Mesodermal cell (in vitro differentiated cells): ENCODE measurements at regions not wholly inside any gene's neighbourhood (a gene's known extent, or its start where the extent isn't known, plus 50 kb on each side); places are given as distances from the start of the nearest gene placed in this dataset.

Source experiments
- H3K27ac ChIP-seq: 2 replicates; pipeline ENCODE4 v1.7.0; 2013; ENCODE audit warnings: mild to moderate bottlenecking, low read depth, low read length, moderate library complexity; ENCODE audit not compliant: severe bottlenecking
- H3K36me3 ChIP-seq: 2 replicates; pipeline ENCODE4 v1.7.1; 2013; ENCODE audit warnings: mild to moderate bottlenecking, low read length, moderate library complexity; ENCODE audit not compliant: control insufficient read depth, insufficient read depth
- H3K4me1 ChIP-seq: one replicate; pipeline ENCODE4 v1.7.1; 2013; ENCODE audit warnings: mild to moderate bottlenecking, low read length; ENCODE audit not compliant: insufficient read depth, control insufficient read depth, poor library complexity, severe bottlenecking
- H3K4me3 ChIP-seq: 2 replicates; pipeline ENCODE4 v1.7.0; 2013; ENCODE audit warnings: low read length, control low read depth, mild to moderate bottlenecking; ENCODE audit not compliant: insufficient read depth, poor library complexity, severe bottlenecking; ENCODE audit errors: extremely low read depth
- H3K9me3 ChIP-seq: 2 replicates; pipeline ENCODE4 v1.7.1; 2013; ENCODE audit warnings: mild to moderate bottlenecking, low read length, moderate library complexity; ENCODE audit not compliant: control insufficient read depth
- WGBS, 2 experiments: methylation state at CpG; one replicate each; pipeline ENCODE4 v1.1.5; 2013; ENCODE audit warnings: missing lambda C conversion rate in 2 of 2; ENCODE audit not compliant: insufficient coverage in 2 of 2; 5-methylcytosine and 5-hydroxymethylcytosine counted together

DNA sequence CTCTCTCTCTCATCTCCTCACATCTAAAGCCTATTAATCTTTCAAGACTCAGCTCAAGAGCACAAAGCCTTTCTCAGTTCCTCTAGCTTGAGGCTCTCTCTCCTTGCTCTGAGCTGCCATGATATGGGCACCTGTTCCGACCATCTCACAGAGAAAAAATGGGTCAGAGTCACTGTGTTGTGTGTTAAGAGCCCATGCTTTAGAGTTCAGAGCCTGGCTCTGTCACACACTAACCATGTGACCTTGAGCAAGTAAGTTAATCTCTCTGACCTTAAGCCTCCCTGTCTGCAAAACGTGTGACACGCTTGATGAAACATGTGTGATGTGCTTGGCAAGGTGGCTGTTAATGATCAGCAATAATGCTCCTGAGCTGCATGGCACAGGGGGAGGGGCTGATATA lies 245.2 kb downstream of the DLEU7 start:
- WGBS, 2 experiments = 0% methylated on average over 1 of the region's 3 CpGs; no CpG with 5 or more reads in 1 of the 2 experiments
- Histone ChIP-seq H3K9me3 (no peaks in the 10 kb centered on the region), H3K4me3 (no peak overlapping the region), H3K36me3 (no peaks in the 10 kb centered on the region), H3K27ac (no peak overlapping the region), H3K4me1 (peaks cover 5% of the 10 kb centered on the region)

- H3K4me1 ChIP-seq = peaks cover 5% of the 10 kb centered on the region
- no peak overlapping the region for H3K4me3 ChIP-seq
- no peak overlapping the region for H3K27ac ChIP-seq
- WGBS, 2 experiments = no CpG with 5 or more reads among the region's 5 CpGs
- H3K36me3 ChIP-seq = no peaks in the 10 kb centered on the region
- H3K9me3 ChIP-seq = no peaks in the 10 kb centered on the region
These were observed 244.4 kb downstream of the DLEU7 start for GRCh38 chr13:50599046-50599445.

DNA sequence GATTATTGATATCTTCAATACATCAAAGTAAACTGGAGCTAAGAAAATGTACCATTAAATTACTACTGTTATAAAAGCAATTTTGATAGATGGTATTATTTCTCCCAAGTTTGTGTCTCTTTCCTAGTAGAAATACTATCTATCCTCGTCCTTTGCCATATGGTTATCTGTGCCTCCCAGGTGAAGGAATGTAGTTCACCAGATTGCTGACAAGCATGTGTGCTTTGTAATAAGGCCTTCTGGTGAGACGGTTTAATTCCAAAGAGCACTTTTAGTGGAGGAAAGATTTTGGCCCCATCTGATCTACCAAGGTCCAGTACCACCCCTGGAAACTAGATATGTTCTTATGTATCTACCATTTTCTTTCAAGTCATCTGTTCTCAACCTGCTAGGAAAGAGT lies 243.6 kb downstream of the DLEU7 start:
- WGBS, 2 experiments = no CpG with 5 or more reads among the region's 2 CpGs
- Histone ChIP-seq H3K4me3 (no peak overlapping the region), H3K9me3 (no peaks in the 10 kb centered on the region), H3K27ac (no peak overlapping the region), H3K36me3 (no peaks in the 10 kb centered on the region), H3K4me1 (peaks cover 5% of the 10 kb centered on the region)

DNA sequence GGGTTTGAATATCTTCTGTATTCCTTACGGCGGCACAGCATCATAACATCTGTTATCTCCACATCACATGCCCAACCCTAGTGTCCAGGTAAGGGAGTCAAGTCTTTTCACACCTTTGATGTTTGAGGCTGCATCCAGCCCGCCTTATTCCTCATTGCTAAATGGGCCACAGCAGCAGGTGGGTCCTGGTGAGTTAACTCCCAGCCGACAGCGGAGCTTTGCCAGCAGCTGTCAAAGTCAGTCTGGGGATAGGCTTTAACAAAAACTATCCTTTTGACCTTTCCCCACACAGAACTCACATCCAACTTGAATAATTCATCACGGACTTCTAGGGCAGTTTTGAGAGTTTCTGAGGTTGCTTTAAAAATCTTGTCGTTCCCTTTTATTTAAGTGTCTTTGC lies 235.1 kb downstream of the DLEU7 start:
- WGBS, 2 experiments = 91 to 100% methylated on average over 4 to 5 of the region's 7 CpGs
- Histone ChIP-seq H3K9me3 (no peaks in the 10 kb centered on the region), H3K27ac (no peak overlapping the region), H3K4me1 (no peaks in the 10 kb centered on the region), H3K36me3 (no peaks in the 10 kb centered on the region), H3K4me3 (no peak overlapping the region)

DNA sequence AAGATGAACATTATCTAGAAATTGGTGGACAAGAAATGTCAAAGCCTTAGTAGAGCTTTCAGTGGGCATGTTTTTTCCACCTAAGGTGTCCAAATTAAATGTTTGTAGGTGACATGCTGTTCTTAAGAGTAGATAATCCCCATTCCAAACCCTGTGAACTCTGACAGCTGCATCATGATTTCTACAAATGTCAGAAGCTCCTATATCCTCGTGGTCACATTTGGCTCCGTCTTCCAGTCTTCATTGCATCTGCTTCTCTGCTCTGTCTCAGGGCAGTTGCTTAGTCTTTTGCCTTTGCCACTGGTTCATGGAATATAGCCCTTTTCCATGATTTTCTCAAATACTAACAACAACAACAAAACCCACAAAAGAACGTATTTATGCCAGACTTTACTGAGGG lies 234.5 kb downstream of the DLEU7 start:
- no peak overlapping the region for H3K27ac ChIP-seq
- no peaks in the 10 kb centered on the region for H3K9me3 ChIP-seq
- no peaks in the 10 kb centered on the region for H3K36me3 ChIP-seq
- WGBS, 2 experiments = 94 to 96% methylated on average over 2 of the region's 3 CpGs
- H3K4me3 ChIP-seq = no peak overlapping the region
- H3K4me1 ChIP-seq = no peaks in the 10 kb centered on the region

GRCh38 chr13:50610238-50610637 lies 233.3 kb downstream of the DLEU7 start:
- WGBS, 2 experiments = no CpG with 5 or more reads among the region's 2 CpGs
- H3K9me3 ChIP-seq = no peaks in the 10 kb centered on the region
- no peak overlapping the region for H3K27ac ChIP-seq
- H3K4me3 ChIP-seq = no peak overlapping the region
- H3K36me3 ChIP-seq = no peaks in the 10 kb centered on the region
- H3K4me1 ChIP-seq = no peaks in the 10 kb centered on the region

GRCh38 chr13:50611117-50611781 lies 232.2 kb downstream of the DLEU7 start:
- Histone ChIP-seq H3K4me1 (no peaks in the 10 kb centered on the region), H3K27ac (no peak overlapping the region), H3K4me3 (no peak overlapping the region), H3K9me3 (no peaks in the 10 kb centered on the region), H3K36me3 (no peaks in the 10 kb centered on the region)
- 88 to 100% methylated on average over 3 to 5 of the region's 5 CpGs for WGBS, 2 experiments

DNA sequence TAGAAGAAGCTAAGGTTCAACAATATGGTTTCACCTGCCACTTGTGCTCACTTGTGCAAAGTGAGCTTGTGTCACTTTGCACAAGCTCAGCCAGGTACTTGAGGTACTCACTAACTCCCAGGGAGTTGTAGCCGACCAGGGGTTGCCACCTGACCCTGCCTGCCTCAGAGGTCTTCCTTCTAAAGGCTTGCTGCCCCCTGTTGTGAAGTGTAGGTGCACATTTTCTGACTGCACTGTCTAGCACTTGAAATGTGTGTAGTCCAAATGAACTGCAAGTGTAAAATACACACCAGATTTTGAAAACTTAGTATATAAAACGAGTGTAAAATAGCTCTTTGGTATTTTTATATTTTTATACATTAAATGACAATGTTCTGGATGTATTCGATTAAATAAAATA lies 230.8 kb downstream of the DLEU7 start:
- Histone ChIP-seq H3K4me3 (no peak overlapping the region), H3K9me3 (no peaks in the 10 kb centered on the region), H3K36me3 (no peaks in the 10 kb centered on the region), H3K4me1 (no peaks in the 10 kb centered on the region), H3K27ac (no peak overlapping the region)
- no CpG with 5 or more reads among the region's 3 CpGs for WGBS, 2 experiments

DNA sequence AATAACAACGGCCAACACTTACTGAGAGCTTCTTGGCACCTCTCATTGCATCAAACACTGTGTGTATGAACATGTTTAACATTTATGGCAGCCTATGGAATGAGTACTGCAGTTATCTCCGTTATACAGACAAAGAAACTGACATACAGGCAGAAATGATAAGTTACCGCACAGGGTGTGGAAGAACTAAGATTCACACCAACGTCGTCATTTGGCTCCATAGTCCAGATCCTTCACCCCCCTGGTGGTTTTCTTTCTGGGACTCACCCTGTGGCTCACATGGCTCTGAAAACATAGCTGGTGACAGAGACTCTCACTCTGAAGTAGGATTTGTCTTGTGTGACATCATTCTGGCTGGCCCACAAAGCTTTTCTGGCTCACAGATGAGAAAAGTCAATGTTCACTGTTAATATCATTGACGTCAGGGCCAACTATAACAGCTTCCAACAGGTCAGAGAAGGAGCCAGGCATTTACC lies 230.1 kb downstream of the DLEU7 start:
- H3K36me3 ChIP-seq = no peaks in the 10 kb centered on the region
- H3K27ac ChIP-seq = no peak overlapping the region
- no peak overlapping the region for H3K4me3 ChIP-seq
- no peaks in the 10 kb centered on the region for H3K4me1 ChIP-seq
- 91 to 97% methylated on average over 5 to 6 of the region's 6 CpGs for WGBS, 2 experiments
- no peaks in the 10 kb centered on the region for H3K9me3 ChIP-seq

GRCh38 chr13:50615234-50615633 lies 228.3 kb downstream of the DLEU7 start:
- Histone ChIP-seq H3K27ac (no peak overlapping the region), H3K4me1 (no peaks in the 10 kb centered on the region), H3K9me3 (no peaks in the 10 kb centered on the region), H3K36me3 (no peaks in the 10 kb centered on the region), H3K4me3 (no peak overlapping the region)
- WGBS, 2 experiments = 94 to 100% methylated on average over 1 to 2 of the region's 2 CpGs

DNA sequence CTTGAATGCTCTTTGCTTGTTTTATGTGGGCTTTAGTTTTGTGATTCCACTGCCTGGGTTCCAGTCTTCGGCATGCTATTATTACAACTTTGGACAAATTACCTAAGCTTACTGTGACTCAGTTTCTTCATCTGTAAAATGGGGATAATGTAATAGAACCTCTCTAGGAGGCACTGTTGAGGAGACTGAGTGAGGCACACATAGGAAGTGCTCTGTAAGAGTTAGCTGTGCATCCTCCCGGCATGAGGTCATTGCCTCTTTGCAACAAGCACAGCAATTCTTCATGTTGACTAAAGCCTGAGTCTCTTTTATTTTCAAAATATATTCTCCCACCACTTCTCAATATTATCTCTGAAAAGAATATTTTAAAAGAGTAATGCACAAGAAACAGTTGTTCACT lies 227.4 kb downstream of the DLEU7 start:
- WGBS, 2 experiments = 100% methylated on average over 1 of the region's 2 CpGs; no CpG with 5 or more reads in 1 of the 2 experiments
- Histone ChIP-seq H3K36me3 (no peaks in the 10 kb centered on the region), H3K9me3 (no peaks in the 10 kb centered on the region), H3K27ac (no peak overlapping the region), H3K4me3 (no peak overlapping the region), H3K4me1 (no peaks in the 10 kb centered on the region)
